Ovary (tissue), 3 donors: ENCODE measurements at regions not wholly inside any gene's neighbourhood (a gene's known extent, or its start where the extent isn't known, plus 50 kb on each side); places are given as distances from the start of the nearest gene placed in this dataset.

ENCODE experiments used
- EP300 ChIP-seq: sonication (generic); formaldehyde crosslinking; IDR thresholded peaks from one replicate; pipeline ENCODE4 v1.6.1; 2017; ENCODE audit warnings: antibody characterized with exemption
- TF ChIP-seq, protein P1 (sequence below), 3 donors: fragments of 450-650 bp in 2 of 3; fragments of 200-600 bp in 1 of 3; IDR thresholded peaks; one replicate each; pipeline versions ENCODE4 v1.5.1 to v1.8.0; 2016 to 2022; ENCODE audit warnings: antibody characterized with exemption in 3 of 3, mild to moderate bottlenecking in 1 of 3
- donor health status: DM: no; HTN: no; CAD: no.

- TF ChIP-seq, protein P1, sequence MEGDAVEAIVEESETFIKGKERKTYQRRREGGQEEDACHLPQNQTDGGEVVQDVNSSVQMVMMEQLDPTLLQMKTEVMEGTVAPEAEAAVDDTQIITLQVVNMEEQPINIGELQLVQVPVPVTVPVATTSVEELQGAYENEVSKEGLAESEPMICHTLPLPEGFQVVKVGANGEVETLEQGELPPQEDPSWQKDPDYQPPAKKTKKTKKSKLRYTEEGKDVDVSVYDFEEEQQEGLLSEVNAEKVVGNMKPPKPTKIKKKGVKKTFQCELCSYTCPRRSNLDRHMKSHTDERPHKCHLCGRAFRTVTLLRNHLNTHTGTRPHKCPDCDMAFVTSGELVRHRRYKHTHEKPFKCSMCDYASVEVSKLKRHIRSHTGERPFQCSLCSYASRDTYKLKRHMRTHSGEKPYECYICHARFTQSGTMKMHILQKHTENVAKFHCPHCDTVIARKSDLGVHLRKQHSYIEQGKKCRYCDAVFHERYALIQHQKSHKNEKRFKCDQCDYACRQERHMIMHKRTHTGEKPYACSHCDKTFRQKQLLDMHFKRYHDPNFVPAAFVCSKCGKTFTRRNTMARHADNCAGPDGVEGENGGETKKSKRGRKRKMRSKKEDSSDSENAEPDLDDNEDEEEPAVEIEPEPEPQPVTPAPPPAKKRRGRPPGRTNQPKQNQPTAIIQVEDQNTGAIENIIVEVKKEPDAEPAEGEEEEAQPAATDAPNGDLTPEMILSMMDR (IDR thresholded peaks at IDR 0.05), result no peak
- TF ChIP-seq EP300, result no peak
Measured at GRCh38 chr2:16075045-16076012, 135.0 kb downstream of the MYCN start.
